ENCODE measurements at regions not wholly inside any gene's neighbourhood (a gene's known extent, or its start where the extent isn't known, plus 50 kb on each side); places are given as distances from the start of the nearest gene placed in this dataset.

DNA sequence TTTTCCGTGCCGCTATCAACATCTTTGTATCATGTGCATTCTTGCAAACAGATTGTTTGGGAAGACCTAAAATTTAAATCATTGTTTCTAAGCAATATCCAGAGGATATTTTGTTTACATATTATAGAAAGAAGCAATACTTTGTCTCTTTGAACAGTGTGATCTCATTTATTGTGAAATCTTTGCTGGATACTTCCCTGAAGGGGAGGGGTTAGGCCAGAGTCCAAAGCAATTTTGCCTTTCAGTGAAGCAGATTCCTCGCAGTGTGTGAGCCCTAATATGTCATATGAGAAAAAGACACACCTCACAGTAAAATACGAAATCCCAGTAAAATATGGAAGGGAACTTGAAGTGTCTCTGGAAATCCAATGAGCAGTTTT is 158.7 kb upstream of the SLCO3A1 start:
- WGBS (ENCODE audit: insufficient coverage, insufficient replicate concordance, low lambda C conversion rate, missing lambda C conversion rate) = 46% methylated on average over 4 of the region's 4 CpGs

More for the DNA sequence above, 158.7 kb upstream of the SLCO3A1 start:
- in situ Hi-C loops (cut with MboI) = no loop called here
- Histone ChIP-seq H3K4me1 (ENCODE audit: control insufficient read depth, insufficient read depth, low read length) (no peaks in the 10 kb centered on the region), H3K79me2 (ENCODE audit: control insufficient read depth, insufficient read depth, low read length) (no peaks in the 10 kb centered on the region), H3K27ac (ENCODE audit: control insufficient read depth, insufficient read depth) (no peak overlapping the region), H3K4me3 (no peak overlapping the region), H3K27me3 (replicated peaks in 1 of 2; ENCODE audit: control insufficient read depth in 2 of 2, insufficient read depth in 2 of 2, low read length in 1 of 2) (no peaks in the 10 kb centered on the region), H2AFZ (ENCODE audit: control insufficient read depth, low read depth, low read length) (no peak overlapping the region), H3K4me2 (ENCODE audit: control insufficient read depth, insufficient read depth) (no peak overlapping the region), H3K36me3 (ENCODE audit: control insufficient read depth in 2 of 2, insufficient read depth in 2 of 2, low read length in 1 of 2) (no peaks in the 10 kb centered on the region), H3K9ac (ENCODE audit: control insufficient read depth, insufficient read depth, low read length) (no peak overlapping the region), H4K20me1 (ENCODE audit: control insufficient read depth, insufficient read depth) (no peaks in the 10 kb centered on the region), H3K9me3 (replicated peaks; ENCODE audit: control insufficient read depth, insufficient read depth, low read length) (no peaks in the 10 kb centered on the region)
- FAIRE-seq = no peak
- no TSS peak for BruUV-seq (replicated peaks)
- no peak for ATAC-seq
- no peak for DNase-seq (ENCODE audit: low read depth, low spot score)
- ChIA-PET SMC1A (ENCODE audit: uncharacterized antibody, unreplicated experiment) (no interaction called here), CTCF (interaction anchor here (2.3 kb wide), 1 partner anchor 11 kb away, joined by 16 read pairs; no protein-coding TSS in a partner anchor), RAD21 (ENCODE audit: unreplicated experiment) (no interaction called here), POLR2A (no interaction called here)
- intact Hi-C loops (cut with micrococcal nuclease; ENCODE audit: unreplicated experiment) = no loop called here
- no peak for TF ChIP-seq SMAD5 (IDR thresholded peaks at IDR 0.05; ENCODE audit: low read depth)
- no peak for TF ChIP-seq DPF2 (IDR thresholded peaks at IDR 0.05)
- TF ChIP-seq ASH2L (IDR thresholded peaks at IDR 0.05; ENCODE audit: borderline replicate concordance, low read depth) = no peak
- no peak for TF ChIP-seq CHD1 (IDR thresholded peaks at IDR 0.05; ENCODE audit: low read depth, low read length)
- no peak for TF ChIP-seq SRF (IDR thresholded peaks at IDR 0.05; ENCODE audit: low read depth in 2 of 2, low read length in 2 of 2)
- TF ChIP-seq JUNB (IDR thresholded peaks at IDR 0.05) = no peak
- TF ChIP-seq HDGF (IDR thresholded peaks at IDR 0.05) = no peak
- TF ChIP-seq ZBTB11 (CRISPR knock-in tag; IDR thresholded peaks at IDR 0.05) = no peak
- TF ChIP-seq FOXM1 (IDR thresholded peaks at IDR 0.05; ENCODE audit: low read depth, low read length) = no peak
- TF ChIP-seq IKZF1 (conservative IDR thresholded peaks at IDR 0.05) = no peak
- TF ChIP-seq RFX5 (IDR thresholded peaks at IDR 0.05; ENCODE audit: low read depth, low read length) = no peak
- TF ChIP-seq SMARCA5 (IDR thresholded peaks at IDR 0.05) = no peak
- TF ChIP-seq NR2C1 (IDR thresholded peaks at IDR 0.05) = no peak
- TF ChIP-seq, protein P1, sequence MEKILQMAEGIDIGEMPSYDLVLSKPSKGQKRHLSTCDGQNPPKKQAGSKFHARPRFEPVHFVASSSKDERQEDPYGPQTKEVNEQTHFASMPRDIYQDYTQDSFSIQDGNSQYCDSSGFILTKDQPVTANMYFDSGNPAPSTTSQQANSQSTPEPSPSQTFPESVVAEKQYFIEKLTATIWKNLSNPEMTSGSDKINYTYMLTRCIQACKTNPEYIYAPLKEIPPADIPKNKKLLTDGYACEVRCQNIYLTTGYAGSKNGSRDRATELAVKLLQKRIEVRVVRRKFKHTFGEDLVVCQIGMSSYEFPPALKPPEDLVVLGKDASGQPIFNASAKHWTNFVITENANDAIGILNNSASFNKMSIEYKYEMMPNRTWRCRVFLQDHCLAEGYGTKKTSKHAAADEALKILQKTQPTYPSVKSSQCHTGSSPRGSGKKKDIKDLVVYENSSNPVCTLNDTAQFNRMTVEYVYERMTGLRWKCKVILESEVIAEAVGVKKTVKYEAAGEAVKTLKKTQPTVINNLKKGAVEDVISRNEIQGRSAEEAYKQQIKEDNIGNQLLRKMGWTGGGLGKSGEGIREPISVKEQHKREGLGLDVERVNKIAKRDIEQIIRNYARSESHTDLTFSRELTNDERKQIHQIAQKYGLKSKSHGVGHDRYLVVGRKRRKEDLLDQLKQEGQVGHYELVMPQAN (conservative IDR thresholded peaks at IDR 0.05) = no peak
- TF ChIP-seq SKIL (IDR thresholded peaks at IDR 0.05; ENCODE audit: low read depth, poor library complexity, severe bottlenecking) = no peak
- TF ChIP-seq MTA2 (IDR thresholded peaks at IDR 0.05; ENCODE audit: low read depth) = no peak
- no peak for TF ChIP-seq ZNF384 (IDR thresholded peaks at IDR 0.05; ENCODE audit: borderline replicate concordance, low read depth, low read length)
